Muscle layer of colon (tissue), 2 donors: ENCODE measurements at regions not wholly inside any gene's neighbourhood (a gene's known extent, or its start where the extent isn't known, plus 50 kb on each side); places are given as distances from the start of the nearest gene placed in this dataset.

ENCODE experiments used
- H3K27ac ChIP-seq: one replicate; pipeline ENCODE4 v1.7.0; 2013; ENCODE audit warnings: low read depth, mild to moderate bottlenecking, low read length, moderate library complexity
- H3K27me3 ChIP-seq, 2 donors: one replicate each; pipeline ENCODE4 v1.7.0; 2013; ENCODE audit warnings: low read length in 2 of 2, mild to moderate bottlenecking in 2 of 2; ENCODE audit not compliant: insufficient read depth in 2 of 2, control insufficient read depth in 1 of 2
- H3K36me3 ChIP-seq: one replicate; pipeline ENCODE4 v1.7.0; 2013; ENCODE audit warnings: mild to moderate bottlenecking, low read length; ENCODE audit not compliant: insufficient read depth
- H3K4me1 ChIP-seq: one replicate; pipeline ENCODE4 v1.7.0; 2013; ENCODE audit warnings: mild to moderate bottlenecking, low read length; ENCODE audit not compliant: insufficient read depth
- H3K4me3 ChIP-seq, 2 donors: one replicate each; pipeline ENCODE4 v1.7.0; 2013; ENCODE audit warnings: low read length in 2 of 2, low read depth in 1 of 2, mild to moderate bottlenecking in 1 of 2, moderate library complexity in 1 of 2
- H3K9ac ChIP-seq: one replicate; pipeline ENCODE4 v1.7.0; 2013; ENCODE audit warnings: low read length
- H3K9me3 ChIP-seq: one replicate; pipeline ENCODE4 v1.7.0; 2013; ENCODE audit warnings: mild to moderate bottlenecking, low read length
- donor health status: abdominal sarcoma.
- donor health status: Adenocarcinoma of cecum.

DNA sequence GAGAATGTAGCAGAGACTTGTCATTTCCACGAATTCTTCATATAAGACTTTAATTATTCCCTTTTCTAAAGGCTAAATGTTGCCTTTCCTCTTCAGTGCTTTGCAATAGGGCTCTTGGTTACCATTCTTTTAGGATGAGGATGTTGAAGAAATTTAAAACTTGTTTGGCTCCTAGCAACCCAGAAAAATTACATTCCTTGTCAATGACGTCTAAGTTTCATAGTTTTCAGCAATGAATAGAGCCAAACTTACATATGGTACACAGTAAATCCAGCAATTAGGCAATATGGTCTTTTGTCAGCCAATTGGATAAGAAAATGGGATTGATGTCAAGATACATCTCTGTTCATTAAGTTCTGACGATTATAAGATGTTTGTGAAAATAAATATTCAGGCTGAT is 1639.6 kb upstream of the PCDH10 start:
- Histone ChIP-seq H3K4me3 (no peak overlapping the region), H3K9ac (no peak overlapping the region), H3K4me1 (no peaks in the 10 kb centered on the region), H3K27ac (no peak overlapping the region), H3K27me3 (no peaks in the 10 kb centered on the region), H3K36me3 (no peaks in the 10 kb centered on the region), H3K9me3 (no peaks in the 10 kb centered on the region)

DNA sequence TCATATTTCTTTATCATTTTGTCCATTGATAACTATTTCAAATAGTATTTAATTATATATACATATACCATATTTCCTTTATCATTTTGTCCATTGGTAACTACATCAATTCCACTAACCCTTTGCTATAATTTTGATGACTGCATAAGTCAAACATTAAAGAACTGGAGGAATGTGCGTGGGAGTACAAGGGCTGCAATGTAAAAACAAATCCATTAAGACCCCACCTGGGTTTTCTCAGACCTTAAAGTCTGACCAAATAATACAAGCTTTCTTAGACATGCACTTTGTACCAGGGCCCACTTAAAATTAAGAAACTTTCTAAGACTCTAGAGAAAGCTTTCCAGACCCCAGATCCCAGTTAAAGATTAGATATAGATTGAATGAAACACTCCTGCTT is 1622.4 kb upstream of the PCDH10 start:
- H3K27me3 ChIP-seq: no peaks in the 10 kb centered on the region
- H3K27ac ChIP-seq: no peak overlapping the region
- no peaks in the 10 kb centered on the region for H3K4me1 ChIP-seq
- H3K9me3 ChIP-seq: no peaks in the 10 kb centered on the region
- no peaks in the 10 kb centered on the region for H3K36me3 ChIP-seq
- no peak overlapping the region for H3K4me3 ChIP-seq
- no peak overlapping the region for H3K9ac ChIP-seq

- H3K27me3 ChIP-seq: no peaks in the 10 kb centered on the region
- H3K4me3 ChIP-seq: no peak overlapping the region
- no peak overlapping the region for H3K9ac ChIP-seq
- H3K36me3 ChIP-seq: no peaks in the 10 kb centered on the region
- H3K4me1 ChIP-seq: no peaks in the 10 kb centered on the region
- no peak overlapping the region for H3K27ac ChIP-seq
- no peaks in the 10 kb centered on the region for H3K9me3 ChIP-seq
Observed at GRCh38 chr4:131531087-131531486, 1618.0 kb upstream of the PCDH10 start.

- no peaks in the 10 kb centered on the region for H3K4me1 ChIP-seq
- H3K27me3 ChIP-seq: no peaks in the 10 kb centered on the region
- H3K9ac ChIP-seq: no peak overlapping the region
- no peaks in the 10 kb centered on the region for H3K36me3 ChIP-seq
- H3K27ac ChIP-seq: no peak overlapping the region
- H3K4me3 ChIP-seq: no peak overlapping the region
- no peaks in the 10 kb centered on the region for H3K9me3 ChIP-seq
Observed at GRCh38 chr4:131534944-131535645, 1614.0 kb upstream of the PCDH10 start.

DNA sequence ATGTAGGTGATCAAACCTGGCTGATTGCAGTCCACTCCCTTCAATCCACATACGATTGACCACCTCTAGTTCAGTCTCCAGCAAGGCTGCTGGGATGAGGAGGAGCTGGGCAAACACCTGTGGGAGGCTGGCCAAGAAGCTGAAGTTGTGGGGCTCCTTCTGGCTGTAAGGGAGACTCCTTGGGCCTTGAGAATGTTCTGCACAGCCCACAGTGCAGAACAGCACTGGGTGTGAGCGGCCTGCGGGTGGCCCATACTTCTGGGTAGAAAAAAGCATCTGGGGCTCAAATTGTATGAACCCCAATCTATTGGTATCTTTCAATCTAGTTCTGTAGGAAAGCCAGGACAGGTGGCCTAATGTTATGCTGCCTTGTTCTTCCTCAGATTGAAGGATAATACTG is 1608.8 kb upstream of the PCDH10 start:
- Histone ChIP-seq H3K4me1 (no peaks in the 10 kb centered on the region), H3K9me3 (no peaks in the 10 kb centered on the region), H3K27ac (no peak overlapping the region), H3K4me3 (no peak overlapping the region), H3K27me3 (no peaks in the 10 kb centered on the region), H3K36me3 (no peaks in the 10 kb centered on the region), H3K9ac (no peak overlapping the region)

DNA sequence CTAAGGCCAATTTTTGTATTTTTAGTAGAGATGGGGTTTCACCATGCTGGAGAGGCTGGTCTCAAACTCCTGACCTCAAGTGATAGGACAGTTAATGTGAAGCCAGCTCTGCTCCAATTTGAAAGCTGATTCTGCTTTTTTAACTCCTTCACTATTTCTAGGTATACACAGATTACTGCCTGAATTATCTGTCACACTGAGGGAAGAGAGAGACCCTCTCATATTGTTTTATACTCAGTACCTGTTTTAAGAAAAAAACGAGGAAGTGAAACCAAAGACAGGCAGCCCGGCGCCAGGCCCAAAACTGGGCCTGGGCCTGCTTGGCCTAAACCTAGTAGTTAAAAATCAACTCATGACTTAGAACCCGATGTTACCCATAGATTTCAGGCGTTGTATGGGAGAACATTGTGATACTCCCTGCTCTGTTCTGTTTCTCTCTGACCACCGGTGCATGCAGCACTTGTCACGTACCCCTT is 1601.5 kb upstream of the PCDH10 start:
- no peaks in the 10 kb centered on the region for H3K36me3 ChIP-seq
- H3K4me3 ChIP-seq: no peak overlapping the region
- no peaks in the 10 kb centered on the region for H3K27me3 ChIP-seq
- H3K9me3 ChIP-seq: no peaks in the 10 kb centered on the region
- no peaks in the 10 kb centered on the region for H3K4me1 ChIP-seq
- H3K27ac ChIP-seq: no peak overlapping the region
- H3K9ac ChIP-seq: no peak overlapping the region

DNA sequence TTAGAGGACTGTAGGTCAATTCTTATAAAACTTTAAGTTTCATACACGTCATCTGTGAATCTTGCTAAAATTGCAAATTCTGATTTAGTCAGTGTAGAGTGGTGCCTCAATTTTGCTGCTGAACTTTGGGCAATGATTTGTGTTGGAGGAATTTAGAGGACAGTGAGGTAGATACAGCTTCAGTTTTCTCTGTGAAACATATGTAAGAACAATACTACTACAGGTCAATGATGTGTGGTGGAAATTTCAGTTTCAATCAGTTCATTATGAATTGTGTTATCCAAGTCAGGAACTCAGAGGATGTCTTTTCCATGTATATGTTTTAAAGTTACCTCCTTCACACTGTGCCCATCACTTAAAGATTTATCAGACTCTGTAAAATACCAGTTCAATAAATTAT is 1597.8 kb upstream of the PCDH10 start:
- no peak overlapping the region for H3K4me3 ChIP-seq
- no peaks in the 10 kb centered on the region for H3K9me3 ChIP-seq
- no peaks in the 10 kb centered on the region for H3K4me1 ChIP-seq
- H3K36me3 ChIP-seq: no peaks in the 10 kb centered on the region
- no peak overlapping the region for H3K27ac ChIP-seq
- H3K9ac ChIP-seq: no peak overlapping the region
- no peaks in the 10 kb centered on the region for H3K27me3 ChIP-seq

DNA sequence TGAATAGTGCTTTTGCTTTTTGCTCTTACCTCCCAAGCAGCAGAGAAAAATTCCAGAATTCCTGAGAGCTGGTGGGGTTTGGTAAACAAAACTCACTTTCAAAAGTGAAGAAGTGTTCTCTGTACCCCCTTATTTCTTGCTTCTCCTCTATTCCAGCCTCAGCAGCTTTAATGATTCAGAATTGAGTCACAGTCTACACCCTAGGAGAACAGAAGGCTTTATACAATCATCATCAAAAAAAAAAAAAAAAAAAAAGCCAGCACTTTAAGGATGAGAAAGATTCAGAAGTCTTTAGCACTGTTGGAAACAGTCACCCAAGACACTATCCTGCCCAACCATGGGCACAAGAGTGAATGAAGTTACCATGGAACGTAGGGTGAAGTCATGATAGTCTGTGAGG is 1583.1 kb upstream of the PCDH10 start:
- no peaks in the 10 kb centered on the region for H3K4me1 ChIP-seq
- no peak overlapping the region for H3K27ac ChIP-seq
- H3K9me3 ChIP-seq: no peaks in the 10 kb centered on the region
- no peak overlapping the region for H3K4me3 ChIP-seq
- no peak overlapping the region for H3K9ac ChIP-seq
- no peaks in the 10 kb centered on the region for H3K36me3 ChIP-seq
- H3K27me3 ChIP-seq: no peaks in the 10 kb centered on the region

DNA sequence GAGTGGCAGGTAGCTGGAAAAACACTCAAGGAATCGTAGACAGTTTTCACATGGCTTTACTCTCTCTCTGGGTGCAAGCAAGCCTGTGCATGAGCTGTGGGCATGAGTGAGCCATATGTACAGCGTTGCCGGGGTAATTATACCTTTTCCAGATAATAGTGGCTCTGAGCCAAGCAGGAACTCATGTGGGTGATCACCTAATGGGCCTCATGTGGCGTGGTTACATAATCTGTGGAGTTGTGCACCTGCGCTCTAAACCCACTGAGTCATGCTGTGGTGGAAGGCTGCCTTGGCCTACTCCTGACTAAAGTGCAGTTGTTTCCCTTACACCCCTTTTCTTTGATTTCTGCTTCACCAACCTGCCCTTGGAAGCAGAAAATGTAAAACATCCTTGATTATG is 1564.5 kb upstream of the PCDH10 start:
- Histone ChIP-seq H3K4me1 (no peaks in the 10 kb centered on the region), H3K9ac (no peak overlapping the region), H3K36me3 (no peaks in the 10 kb centered on the region), H3K9me3 (no peaks in the 10 kb centered on the region), H3K27me3 (no peaks in the 10 kb centered on the region), H3K27ac (no peak overlapping the region), H3K4me3 (no peak overlapping the region)

- H3K27ac ChIP-seq: no peak overlapping the region
- no peaks in the 10 kb centered on the region for H3K36me3 ChIP-seq
- no peak overlapping the region for H3K9ac ChIP-seq
- H3K9me3 ChIP-seq: no peaks in the 10 kb centered on the region
- H3K4me1 ChIP-seq: no peaks in the 10 kb centered on the region
- H3K4me3 ChIP-seq: no peak overlapping the region
- no peaks in the 10 kb centered on the region for H3K27me3 ChIP-seq
Observed at GRCh38 chr4:131595140-131595539, 1554.0 kb upstream of the PCDH10 start.

- H3K36me3 ChIP-seq: no peaks in the 10 kb centered on the region
- H3K9me3 ChIP-seq: no peaks in the 10 kb centered on the region
- H3K9ac ChIP-seq: no peak overlapping the region
- H3K27me3 ChIP-seq: no peaks in the 10 kb centered on the region
- no peak overlapping the region for H3K4me3 ChIP-seq
- no peaks in the 10 kb centered on the region for H3K4me1 ChIP-seq
- no peak overlapping the region for H3K27ac ChIP-seq
Observed at GRCh38 chr4:131603705-131604104, 1545.4 kb upstream of the PCDH10 start.

DNA sequence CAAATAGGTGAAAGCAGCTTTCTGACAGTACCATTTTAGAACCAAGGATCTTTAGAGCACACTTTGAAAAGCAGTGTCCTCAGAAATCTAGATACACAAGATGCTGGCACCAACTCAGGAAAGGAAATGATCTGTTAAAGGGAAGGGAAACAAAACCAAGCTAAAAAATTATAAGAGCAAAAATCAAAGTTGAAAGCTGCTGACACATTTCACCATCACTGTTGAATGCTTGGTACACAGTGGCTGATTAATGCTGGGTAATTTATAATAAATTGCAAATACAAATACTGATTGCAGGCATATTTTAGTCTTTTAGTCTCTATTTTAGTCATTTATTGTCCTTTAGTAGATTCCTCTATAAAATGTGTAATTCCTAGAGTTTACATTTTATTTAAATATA is 1540.1 kb upstream of the PCDH10 start:
- Histone ChIP-seq H3K27me3 (no peaks in the 10 kb centered on the region), H3K9me3 (no peaks in the 10 kb centered on the region)

More for the DNA sequence above, 1540.1 kb upstream of the PCDH10 start:
- Histone ChIP-seq H3K36me3 (no peaks in the 10 kb centered on the region), H3K4me1 (no peaks in the 10 kb centered on the region), H3K27ac (no peak overlapping the region), H3K4me3 (no peak overlapping the region), H3K9ac (no peak overlapping the region)
